ENCODE measurements at regions not wholly inside any gene's neighbourhood (a gene's known extent, or its start where the extent isn't known, plus 50 kb on each side); places are given as distances from the start of the nearest gene placed in this dataset.

DNA sequence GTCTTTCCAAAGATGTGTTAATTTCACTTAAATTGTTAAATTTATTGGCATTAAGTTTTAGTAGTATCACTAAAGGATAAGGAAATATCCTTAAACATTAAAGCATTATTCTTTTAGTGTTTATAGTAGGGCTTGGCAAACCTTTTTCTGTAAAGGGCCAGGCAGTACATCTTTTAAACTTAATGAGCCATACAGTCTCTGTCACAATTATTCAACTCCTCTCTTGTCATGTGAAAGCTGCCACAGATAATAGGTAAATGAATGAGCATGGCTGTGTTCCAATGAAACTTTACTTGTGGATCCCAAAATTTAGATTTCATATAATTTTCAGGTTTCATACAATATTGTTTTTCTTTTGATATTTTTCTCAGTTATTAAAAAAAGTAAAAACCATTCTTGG, 268.2 kb upstream of the C11orf87 start:
- no peak for DNase-seq (ENCODE audit: insufficient read length, low spot score)
- TF ChIP-seq, protein P1, sequence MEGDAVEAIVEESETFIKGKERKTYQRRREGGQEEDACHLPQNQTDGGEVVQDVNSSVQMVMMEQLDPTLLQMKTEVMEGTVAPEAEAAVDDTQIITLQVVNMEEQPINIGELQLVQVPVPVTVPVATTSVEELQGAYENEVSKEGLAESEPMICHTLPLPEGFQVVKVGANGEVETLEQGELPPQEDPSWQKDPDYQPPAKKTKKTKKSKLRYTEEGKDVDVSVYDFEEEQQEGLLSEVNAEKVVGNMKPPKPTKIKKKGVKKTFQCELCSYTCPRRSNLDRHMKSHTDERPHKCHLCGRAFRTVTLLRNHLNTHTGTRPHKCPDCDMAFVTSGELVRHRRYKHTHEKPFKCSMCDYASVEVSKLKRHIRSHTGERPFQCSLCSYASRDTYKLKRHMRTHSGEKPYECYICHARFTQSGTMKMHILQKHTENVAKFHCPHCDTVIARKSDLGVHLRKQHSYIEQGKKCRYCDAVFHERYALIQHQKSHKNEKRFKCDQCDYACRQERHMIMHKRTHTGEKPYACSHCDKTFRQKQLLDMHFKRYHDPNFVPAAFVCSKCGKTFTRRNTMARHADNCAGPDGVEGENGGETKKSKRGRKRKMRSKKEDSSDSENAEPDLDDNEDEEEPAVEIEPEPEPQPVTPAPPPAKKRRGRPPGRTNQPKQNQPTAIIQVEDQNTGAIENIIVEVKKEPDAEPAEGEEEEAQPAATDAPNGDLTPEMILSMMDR (IDR thresholded peaks at IDR 0.05; ENCODE audit: insufficient read depth, missing control alignments) = no peak

DNA sequence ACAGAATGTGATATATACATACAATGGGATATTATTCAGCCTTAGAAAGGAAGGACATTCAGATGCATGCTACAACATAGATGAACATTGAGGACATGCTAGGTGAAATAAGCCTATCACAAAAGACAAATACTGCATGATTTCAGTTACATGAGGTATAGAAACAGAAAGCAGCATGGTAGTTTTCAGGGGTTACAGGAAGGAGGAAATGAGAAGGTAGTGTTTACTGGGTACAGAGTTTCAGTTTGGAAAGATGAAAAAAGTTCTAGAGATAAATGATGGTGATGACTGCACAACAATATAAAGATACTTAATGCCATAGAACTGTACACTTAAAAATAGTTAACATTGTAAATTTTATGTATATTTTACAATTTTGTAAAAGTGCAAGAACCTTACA, 266.7 kb upstream of the C11orf87 start:
- DNase-seq (ENCODE audit: insufficient read length, low spot score) = no peak
- TF ChIP-seq, protein P1 (IDR thresholded peaks at IDR 0.05; ENCODE audit: insufficient read depth, missing control alignments) = no peak
- FAIRE-seq = peak; percentile 6

More for the DNA sequence above, 268.2 kb upstream of the C11orf87 start:
- FAIRE-seq = no peak

DNA sequence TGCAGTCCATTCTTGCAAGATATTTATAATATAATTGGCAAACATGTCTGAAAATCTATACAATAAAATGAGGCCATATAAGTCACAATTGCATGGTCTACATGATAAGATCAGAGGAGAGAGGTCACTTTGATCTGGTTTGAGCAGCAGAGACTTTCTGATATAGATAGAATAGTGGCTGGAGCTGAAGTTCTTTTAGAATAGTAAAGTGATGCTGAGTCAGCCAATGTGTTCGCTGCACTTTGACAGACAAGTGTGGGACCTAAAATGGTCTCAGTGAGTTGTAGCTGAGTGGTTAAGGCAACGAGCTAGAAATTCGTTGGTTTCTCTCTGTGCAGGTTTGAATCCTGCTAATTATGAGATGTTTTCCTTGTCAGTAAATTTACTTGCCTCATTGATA, 257.0 kb upstream of the C11orf87 start:
- no peak for FAIRE-seq
- DNase-seq (ENCODE audit: insufficient read length, low spot score) = no peak
- TF ChIP-seq, protein P1 (IDR thresholded peaks at IDR 0.05; ENCODE audit: insufficient read depth, missing control alignments) = no peak

DNA sequence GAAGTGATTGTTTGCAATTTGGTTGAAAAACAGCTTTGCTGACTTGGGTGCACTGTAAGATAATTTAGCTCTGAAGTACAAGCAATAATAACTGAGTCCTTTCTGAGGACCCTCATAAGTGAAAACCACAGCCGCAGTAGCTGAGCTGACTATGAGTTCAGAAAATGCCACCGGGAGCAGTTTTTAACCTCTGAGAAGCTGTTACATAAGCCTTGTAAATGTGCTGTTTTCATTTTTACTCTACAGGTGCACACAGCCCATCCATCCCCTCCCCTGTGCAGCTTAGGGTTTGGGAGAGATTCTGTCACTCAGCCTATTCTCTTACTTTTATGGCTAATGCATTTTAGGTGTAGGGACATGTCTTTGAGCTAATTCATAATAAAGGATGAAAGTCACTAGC, 255.5 kb upstream of the C11orf87 start:
- DNase-seq (ENCODE audit: insufficient read length, low spot score) = no peak
- FAIRE-seq = no peak
- TF ChIP-seq, protein P1 (IDR thresholded peaks at IDR 0.05; ENCODE audit: insufficient read depth, missing control alignments) = no peak

DNA sequence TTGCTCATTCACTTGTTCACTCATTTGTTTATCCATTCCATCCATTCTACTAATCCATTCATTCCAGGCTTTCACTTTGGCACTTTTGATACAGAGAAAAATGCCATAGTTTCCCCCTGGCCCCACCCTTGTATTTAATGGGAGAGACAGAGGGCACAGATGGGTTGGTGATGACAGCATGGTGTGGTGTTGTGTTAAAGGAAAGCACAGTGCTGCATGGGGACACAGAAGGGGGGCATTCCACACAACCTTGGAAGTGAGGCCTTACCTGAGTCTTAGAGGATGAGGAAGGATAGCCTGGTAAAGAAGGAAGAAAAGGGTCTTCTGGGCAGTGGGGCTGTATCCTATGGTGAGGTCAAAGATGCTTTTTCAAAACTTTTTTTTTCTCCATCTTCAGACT, 248.5 kb upstream of the C11orf87 start:
- no peak for DNase-seq (ENCODE audit: insufficient read length, low spot score)
- TF ChIP-seq, protein P1 (IDR thresholded peaks at IDR 0.05; ENCODE audit: insufficient read depth, missing control alignments) = no peak
- no peak for FAIRE-seq

DNA sequence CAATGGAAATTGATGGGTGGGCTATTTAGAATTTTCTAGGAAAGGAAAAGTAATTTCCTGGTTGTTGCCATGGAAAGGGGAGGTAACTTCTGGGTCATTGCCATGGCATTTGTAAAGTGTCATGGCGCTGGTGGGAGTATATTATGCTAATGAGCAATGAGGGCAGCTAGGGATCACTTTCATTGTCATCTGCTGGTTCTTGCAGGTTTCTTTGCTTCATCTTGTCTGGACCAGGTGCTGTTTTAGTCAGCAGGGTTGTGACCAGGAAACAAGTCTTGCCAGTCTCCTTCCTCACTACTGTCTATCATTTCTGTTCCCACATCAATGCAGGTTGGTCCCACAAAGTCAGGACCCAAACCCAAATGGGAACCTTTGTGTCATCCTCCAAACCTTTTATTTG, 237.6 kb upstream of the C11orf87 start:
- FAIRE-seq = no peak
- no peak for DNase-seq (ENCODE audit: insufficient read length, low spot score)
- TF ChIP-seq, protein P1 (IDR thresholded peaks at IDR 0.05; ENCODE audit: insufficient read depth, missing control alignments) = no peak

DNA sequence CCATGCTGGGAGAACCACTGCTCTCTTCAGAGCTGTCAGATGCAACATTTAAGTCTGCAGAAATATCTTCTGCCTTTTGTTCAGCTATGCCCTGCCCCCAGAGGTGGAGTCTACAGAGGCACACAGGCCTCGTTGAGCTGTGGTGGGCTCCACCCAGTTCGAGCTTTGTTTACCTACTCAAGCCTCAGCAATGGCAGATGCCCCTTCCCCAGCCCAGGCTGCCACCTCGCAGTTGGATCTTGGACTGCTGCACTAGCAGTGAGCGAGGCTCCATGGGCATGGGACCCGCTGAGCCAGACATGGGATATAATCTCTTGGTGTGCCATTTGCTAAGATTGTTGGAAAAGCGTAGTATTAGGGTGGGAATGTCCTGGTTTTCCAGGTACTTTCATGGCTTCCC, 229.1 kb upstream of the C11orf87 start:
- DNase-seq (ENCODE audit: insufficient read length, low spot score) (no peak), FAIRE-seq (no peak)
- TF ChIP-seq, protein P1 (IDR thresholded peaks at IDR 0.05; ENCODE audit: insufficient read depth, missing control alignments) = no peak

Measured in D721Med (cell line).